Tibial artery (tissue), 4 donors: ENCODE measurements at regions not wholly inside any gene's neighbourhood (a gene's known extent, or its start where the extent isn't known, plus 50 kb on each side); places are given as distances from the start of the nearest gene placed in this dataset.

Experiments
- DNase-seq, 2 donors: peaks; one replicate each; pipeline ENCODE4 v3.0.0-alpha.2; 2019
- H3K27ac ChIP-seq, 2 donors: fragments of 200-600 bp; sonication (generic) in 1 of 2; 1 replicate in 1 of 2; 2 replicates in 1 of 2; pipeline ENCODE4 v1.5.1; 2018 to 2019; ENCODE audit warnings: mild to moderate bottlenecking in 1 of 2
- H3K27me3 ChIP-seq, 2 donors: fragments of 200-600 bp; sonication (generic) in 1 of 2; one replicate each; pipeline versions ENCODE4 v1.5.1 to v1.6.0; 2016 to 2019
- H3K36me3 ChIP-seq, 3 donors: fragments of 200-600 bp; sonication (generic) in 2 of 3; one replicate each; pipeline ENCODE4 v1.5.1; 2016 to 2019; ENCODE audit warnings: mild to moderate bottlenecking in 2 of 3
- H3K4me1 ChIP-seq, 4 donors: fragments of 200-600 bp; sonication (generic) in 2 of 4; 1 replicate in 3 of 4; 2 replicates in 1 of 4; pipeline ENCODE4 v1.5.1; 2016 to 2019
- H3K4me3 ChIP-seq, 2 donors: fragments of 200-600 bp; sonication (generic) in 1 of 2; 1 replicate in 1 of 2; 2 replicates in 1 of 2; pipeline ENCODE4 v1.5.1; 2018 to 2019; ENCODE audit warnings: mild to moderate bottlenecking in 2 of 2
- H3K9me3 ChIP-seq, 3 donors: fragments of 200-600 bp; sonication (generic) in 1 of 3; one replicate each; pipeline ENCODE4 v1.5.1; 2016 to 2019
- CTCF ChIP-seq, 2 experiments: fragments of 200-600 bp in 1 of 2; fragments of 450-650 bp in 1 of 2; IDR thresholded peaks; one replicate each; pipeline ENCODE4 v1.5.1; 2017 to 2019; ENCODE audit warnings: antibody characterized with exemption in 2 of 2, mild to moderate bottlenecking in 1 of 2, moderate library complexity in 1 of 2
- intact Hi-C: fragments of 100-400 bp; cut with DNase I; formaldehyde crosslinking; loops from one replicate; pipeline ENCODE4 v1.15.0; 2023; ENCODE audit warnings: low total_unique reads

- TF ChIP-seq CTCF (IDR thresholded peaks at IDR 0.05): no peak
- DNase-seq: no peak
- no peak overlapping the region for H3K4me3 ChIP-seq
- H3K9me3 ChIP-seq: no peaks in the 10 kb centered on the region
- H3K4me1 ChIP-seq: no peaks in the 10 kb centered on the region
- intact Hi-C loops: no loop called here
- H3K27me3 ChIP-seq: no peaks in the 10 kb centered on the region
- H3K36me3 ChIP-seq: no peaks in the 10 kb centered on the region
- H3K27ac ChIP-seq: no peak overlapping the region
These were observed 264.4 kb upstream of the MKI67 start for GRCh38 chr10:128390596-128390995.

- Histone ChIP-seq H3K9me3 (no peaks in the 10 kb centered on the region), H3K4me3 (no peak overlapping the region), H3K27ac (no peak overlapping the region), H3K27me3 (no peaks in the 10 kb centered on the region), H3K36me3 (no peaks in the 10 kb centered on the region), H3K4me1 (no peaks in the 10 kb centered on the region)
- no peak for DNase-seq
- intact Hi-C loops: no loop called here
- no peak for TF ChIP-seq CTCF (IDR thresholded peaks at IDR 0.05)
These were observed 267.3 kb upstream of the MKI67 start for GRCh38 chr10:128393546-128393945.

GRCh38 chr10:128398118-128398517, 271.9 kb upstream of the MKI67 start:
- no peak for TF ChIP-seq CTCF (IDR thresholded peaks at IDR 0.05)
- no peak overlapping the region for H3K4me3 ChIP-seq
- intact Hi-C loops: no loop called here
- no peak for DNase-seq
- H3K27ac ChIP-seq: no peak overlapping the region
- H3K36me3 ChIP-seq: no peaks in the 10 kb centered on the region
- peaks cover 0 to 10% (median 0%) of the 10 kb centered on the region in 3 donors for H3K9me3 ChIP-seq
- H3K4me1 ChIP-seq: no peaks in the 10 kb centered on the region
- H3K27me3 ChIP-seq: no peaks in the 10 kb centered on the region

GRCh38 chr10:128398999-128399398, 272.8 kb upstream of the MKI67 start:
- H3K27ac ChIP-seq: no peak overlapping the region
- H3K27me3 ChIP-seq: no peaks in the 10 kb centered on the region
- peaks cover 0 to 10% (median 0%) of the 10 kb centered on the region in 3 donors for H3K9me3 ChIP-seq
- no peak for TF ChIP-seq CTCF (IDR thresholded peaks at IDR 0.05)
- DNase-seq: no peak
- H3K4me3 ChIP-seq: no peak overlapping the region
- intact Hi-C loops: no loop called here
- H3K4me1 ChIP-seq: no peaks in the 10 kb centered on the region
- no peaks in the 10 kb centered on the region for H3K36me3 ChIP-seq

- TF ChIP-seq CTCF (IDR thresholded peaks at IDR 0.05): no peak
- Histone ChIP-seq H3K36me3 (no peaks in the 10 kb centered on the region), H3K27ac (no peak overlapping the region), H3K4me3 (no peak overlapping the region), H3K27me3 (no peaks in the 10 kb centered on the region), H3K4me1 (no peaks in the 10 kb centered on the region), H3K9me3 (peaks cover 0 to 10% (median 0%) of the 10 kb centered on the region in 3 donors)
- intact Hi-C loops: no loop called here
- DNase-seq: no peak
These were observed 274.3 kb upstream of the MKI67 start for GRCh38 chr10:128400564-128400963.

- H3K27me3 ChIP-seq: no peaks in the 10 kb centered on the region
- H3K4me1 ChIP-seq: no peaks in the 10 kb centered on the region
- intact Hi-C loops: no loop called here
- no peak overlapping the region for H3K27ac ChIP-seq
- no peak for DNase-seq
- peaks cover 0 to 10% (median 0%) of the 10 kb centered on the region in 3 donors for H3K9me3 ChIP-seq
- no peak for TF ChIP-seq CTCF (IDR thresholded peaks at IDR 0.05)
- H3K4me3 ChIP-seq: no peak overlapping the region
- H3K36me3 ChIP-seq: no peaks in the 10 kb centered on the region
These were observed 279.2 kb upstream of the MKI67 start for GRCh38 chr10:128405450-128405849.
